Right kidney (tissue), 1 donor: ENCODE measurements at regions not wholly inside any gene's neighbourhood (a gene's known extent, or its start where the extent isn't known, plus 50 kb on each side); places are given as distances from the start of the nearest gene placed in this dataset.
"Not testable (repeated sequence)": the region's sequence is repeated elsewhere in the genome, so short reads cannot be mapped to it uniquely, and the experiment has no call there.

Experiments used
- DNase-seq: peaks from one replicate; pipeline ENCODE4 v3.0.0-alpha.2; 2016

GRCh38 chr5:177664737-177665136 lies 64.8 kb downstream of the B4GALT7 start:
- DNase-seq: not testable (repeated sequence)

DNA sequence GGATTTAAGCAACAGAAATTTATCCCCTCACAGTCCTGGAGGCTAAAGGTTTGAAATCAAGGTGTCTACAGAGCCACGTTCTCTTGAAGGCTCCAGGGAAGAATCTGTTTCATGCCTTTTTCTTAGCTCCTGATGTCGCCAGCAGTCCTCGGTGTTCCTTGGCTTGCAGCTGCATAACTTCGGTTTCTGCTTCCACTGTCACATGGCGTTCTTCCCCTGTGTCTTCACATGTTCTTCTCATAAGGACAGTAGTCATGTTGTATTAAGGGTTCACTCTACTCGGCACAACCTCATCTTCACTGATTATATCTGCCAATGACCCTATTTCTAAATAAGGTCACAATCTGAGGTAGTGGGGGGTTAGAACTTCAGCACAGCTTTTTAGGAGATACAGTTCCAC lies 65.2 kb downstream of the B4GALT7 start:
- not testable (repeated sequence) for DNase-seq

DNA sequence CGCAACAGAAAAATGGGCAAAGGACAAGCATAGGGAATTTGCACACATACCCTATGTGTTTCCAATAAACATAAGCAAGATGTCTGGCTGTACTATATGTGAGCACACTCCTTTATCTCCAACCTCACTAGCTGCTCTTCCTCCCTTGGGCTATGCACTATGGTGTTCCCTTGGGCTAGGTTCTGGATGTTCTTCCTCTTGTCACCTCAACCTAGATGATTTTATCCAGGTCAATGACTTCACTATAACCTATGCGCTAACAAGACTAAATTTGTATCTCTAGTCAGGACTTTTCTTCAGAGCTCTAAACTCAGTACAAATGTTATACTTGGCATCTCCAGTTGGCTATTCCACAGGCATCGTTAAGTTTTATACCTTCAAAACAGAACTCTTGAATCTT lies 66.0 kb downstream of the B4GALT7 start:
- DNase-seq: not testable (repeated sequence)

GRCh38 chr5:177671035-177671754 lies 71.3 kb downstream of the B4GALT7 start:
- not testable (repeated sequence) for DNase-seq

DNA sequence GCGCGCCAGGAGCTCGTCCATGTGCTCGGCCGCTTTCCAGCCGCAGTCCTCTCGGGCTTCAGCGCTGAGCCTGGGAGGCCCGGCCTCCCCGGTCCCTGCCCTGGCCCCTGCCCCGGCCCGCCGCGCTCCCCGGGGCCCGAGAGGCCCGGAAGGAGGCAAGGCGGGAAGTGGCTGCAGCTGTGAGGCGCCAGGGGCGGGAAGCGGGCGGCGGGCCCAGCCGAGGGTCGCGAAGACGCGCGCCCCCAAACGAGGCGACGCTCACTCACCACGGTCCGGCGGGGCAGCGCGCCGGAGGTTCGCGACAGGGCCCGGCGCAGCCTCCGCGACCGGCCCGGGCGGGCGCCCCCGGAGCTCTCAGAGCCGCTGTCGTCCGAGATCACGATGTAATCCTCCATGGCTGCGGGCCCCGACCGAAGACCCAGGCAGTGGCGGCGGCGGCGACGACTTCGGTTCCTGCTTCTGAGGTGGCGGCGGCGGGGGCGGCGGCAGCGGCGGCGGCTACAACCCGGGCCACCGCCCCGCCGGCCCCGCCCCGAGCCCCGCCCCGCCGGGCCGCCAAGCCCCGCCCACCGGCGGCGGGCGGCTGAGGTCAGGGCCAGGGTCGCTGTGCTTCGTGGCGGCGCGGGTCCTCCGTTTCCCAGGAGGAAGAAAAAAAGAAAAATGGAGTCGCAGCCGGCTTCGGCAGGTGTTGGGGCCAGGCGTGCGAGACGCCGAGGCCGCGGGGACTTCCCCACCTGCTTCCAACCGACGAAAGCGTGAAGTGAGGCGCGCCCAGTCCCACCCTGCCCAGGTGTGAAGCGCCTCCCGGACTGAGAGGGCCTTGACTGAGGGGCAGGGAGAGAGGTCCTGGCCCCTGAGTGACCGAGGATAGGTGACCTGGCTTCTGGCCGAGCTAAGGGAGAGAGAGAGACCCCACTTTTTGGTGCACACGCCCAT lies 72.1 kb downstream of the B4GALT7 start:
- peak; percentile 71 for DNase-seq
